ENCODE measurements at regions not wholly inside any gene's neighbourhood (a gene's known extent, or its start where the extent isn't known, plus 50 kb on each side); places are given as distances from the start of the nearest gene placed in this dataset.

DNA sequence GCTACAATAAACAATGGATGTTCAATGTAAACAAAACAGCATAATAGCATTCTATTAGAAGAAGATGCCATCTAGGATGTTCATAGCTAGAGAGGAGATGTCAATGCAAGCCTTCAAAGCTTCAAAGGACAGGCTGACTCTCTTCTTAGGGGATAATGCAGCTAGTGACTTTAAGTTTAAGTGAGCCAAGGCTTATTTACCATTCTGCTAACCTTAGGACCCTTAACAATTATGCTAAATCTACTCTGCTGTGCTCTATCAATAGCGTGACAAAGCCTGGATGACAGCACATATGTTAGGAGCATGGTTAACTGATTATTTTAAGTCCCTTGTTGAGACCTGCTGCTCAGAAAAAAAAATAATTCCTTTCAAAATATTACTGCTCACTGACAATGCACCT, 106.0 kb upstream of the SSTR1 start:
- Mint-ChIP-seq H3K4me1 (ENCODE audit: low read depth) (peaks cover 44% of the 10 kb centered on the region), H3K9me3 (peaks cover 18% of the 10 kb centered on the region), H3K4me3 (no peak overlapping the region), H3K36me3 (ENCODE audit: low read depth) (peaks cover 42% of the 10 kb centered on the region), H3K27me3 (ENCODE audit: insufficient read depth) (no peaks in the 10 kb centered on the region; the same call in 1 of the 2 replicates), H3K27ac (no peak overlapping the region)
- no peak for DNase-seq
- TF ChIP-seq, protein P1, sequence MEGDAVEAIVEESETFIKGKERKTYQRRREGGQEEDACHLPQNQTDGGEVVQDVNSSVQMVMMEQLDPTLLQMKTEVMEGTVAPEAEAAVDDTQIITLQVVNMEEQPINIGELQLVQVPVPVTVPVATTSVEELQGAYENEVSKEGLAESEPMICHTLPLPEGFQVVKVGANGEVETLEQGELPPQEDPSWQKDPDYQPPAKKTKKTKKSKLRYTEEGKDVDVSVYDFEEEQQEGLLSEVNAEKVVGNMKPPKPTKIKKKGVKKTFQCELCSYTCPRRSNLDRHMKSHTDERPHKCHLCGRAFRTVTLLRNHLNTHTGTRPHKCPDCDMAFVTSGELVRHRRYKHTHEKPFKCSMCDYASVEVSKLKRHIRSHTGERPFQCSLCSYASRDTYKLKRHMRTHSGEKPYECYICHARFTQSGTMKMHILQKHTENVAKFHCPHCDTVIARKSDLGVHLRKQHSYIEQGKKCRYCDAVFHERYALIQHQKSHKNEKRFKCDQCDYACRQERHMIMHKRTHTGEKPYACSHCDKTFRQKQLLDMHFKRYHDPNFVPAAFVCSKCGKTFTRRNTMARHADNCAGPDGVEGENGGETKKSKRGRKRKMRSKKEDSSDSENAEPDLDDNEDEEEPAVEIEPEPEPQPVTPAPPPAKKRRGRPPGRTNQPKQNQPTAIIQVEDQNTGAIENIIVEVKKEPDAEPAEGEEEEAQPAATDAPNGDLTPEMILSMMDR (IDR thresholded peaks at IDR 0.05): no peak

DNA sequence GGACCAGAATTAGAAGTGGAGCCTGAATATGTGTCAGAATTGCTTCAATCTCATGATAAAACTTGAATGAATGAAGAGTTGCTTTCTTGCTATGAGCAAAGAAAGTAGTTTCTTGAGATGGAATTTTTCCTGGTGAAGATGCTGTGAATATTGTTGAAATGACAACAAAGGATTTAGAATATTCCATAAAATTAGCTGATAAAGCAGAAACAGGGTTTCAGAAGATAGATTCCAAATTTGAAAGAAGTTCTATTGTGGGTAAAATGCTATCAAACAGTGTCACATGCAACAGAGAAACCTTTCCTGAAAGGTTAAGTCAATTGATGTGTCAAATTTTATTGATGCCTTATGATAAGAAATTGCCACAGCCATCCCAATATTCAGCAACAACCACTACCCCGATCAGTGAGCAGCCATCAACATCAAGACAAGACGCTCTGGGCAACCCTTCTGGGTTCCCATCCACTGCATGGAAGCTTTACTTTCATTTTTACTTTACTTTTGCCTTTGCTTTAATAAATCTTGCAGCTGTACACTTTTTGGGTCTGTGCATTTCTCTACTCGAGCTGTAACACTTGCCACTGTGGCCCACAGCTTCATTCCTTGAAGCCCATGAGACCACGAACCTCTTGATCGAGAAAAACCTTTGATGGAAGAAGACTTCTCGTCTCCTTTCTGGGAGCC, 104.0 kb upstream of the SSTR1 start:
- Mint-ChIP-seq H3K9me3 (peaks cover 29% of the 10 kb centered on the region), H3K27ac (no peak overlapping the region), H3K27me3 (ENCODE audit: insufficient read depth) (no peaks in the 10 kb centered on the region; the same call in 1 of the 2 replicates), H3K4me1 (ENCODE audit: low read depth) (peaks cover 45% of the 10 kb centered on the region), H3K36me3 (ENCODE audit: low read depth) (peaks cover 47% of the 10 kb centered on the region), H3K4me3 (no peak overlapping the region)
- no peak for DNase-seq
- TF ChIP-seq, protein P1 (IDR thresholded peaks at IDR 0.05): no peak

DNA sequence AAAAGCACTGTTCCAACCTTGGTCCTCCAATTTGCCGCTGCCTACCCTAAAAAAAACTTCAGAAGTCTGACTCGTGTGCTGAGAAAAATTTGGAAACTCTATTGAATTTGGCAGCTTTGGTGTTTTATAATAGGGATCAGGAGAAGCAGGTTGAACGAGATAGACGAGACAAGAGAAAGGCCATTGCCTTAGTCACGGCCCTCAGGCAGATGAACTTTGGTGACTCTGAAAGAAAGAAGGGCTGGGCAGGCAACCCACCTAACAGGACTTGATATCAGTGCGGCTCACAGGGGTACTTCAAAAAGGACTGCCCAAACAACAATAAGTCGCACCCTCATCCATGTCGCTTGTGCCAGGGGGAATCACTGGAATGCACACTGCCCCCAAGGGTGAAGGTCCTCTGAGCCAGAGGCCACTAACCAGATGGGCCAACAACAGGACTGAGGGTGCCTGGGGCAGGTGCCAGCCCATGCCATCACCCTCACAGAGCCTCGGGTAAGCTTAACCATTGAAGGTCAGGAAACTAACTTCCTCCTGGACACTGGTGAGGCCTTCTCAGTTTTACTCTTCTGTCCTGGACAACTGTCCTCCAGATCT, 102.5 kb upstream of the SSTR1 start:
- peaks cover 49% of the 10 kb centered on the region for H3K4me1 Mint-ChIP-seq (ENCODE audit: low read depth)
- no peaks in the 10 kb centered on the region; the same call in 1 of the 2 replicates for H3K27me3 Mint-ChIP-seq (ENCODE audit: insufficient read depth)
- no peak for DNase-seq
- H3K9me3 Mint-ChIP-seq: peaks cover 29% of the 10 kb centered on the region
- peaks cover 38% of the 10 kb centered on the region for H3K36me3 Mint-ChIP-seq (ENCODE audit: low read depth)
- H3K27ac Mint-ChIP-seq: no peak overlapping the region
- H3K4me3 Mint-ChIP-seq: no peak overlapping the region
- TF ChIP-seq, protein P1 (IDR thresholded peaks at IDR 0.05): no peak

DNA sequence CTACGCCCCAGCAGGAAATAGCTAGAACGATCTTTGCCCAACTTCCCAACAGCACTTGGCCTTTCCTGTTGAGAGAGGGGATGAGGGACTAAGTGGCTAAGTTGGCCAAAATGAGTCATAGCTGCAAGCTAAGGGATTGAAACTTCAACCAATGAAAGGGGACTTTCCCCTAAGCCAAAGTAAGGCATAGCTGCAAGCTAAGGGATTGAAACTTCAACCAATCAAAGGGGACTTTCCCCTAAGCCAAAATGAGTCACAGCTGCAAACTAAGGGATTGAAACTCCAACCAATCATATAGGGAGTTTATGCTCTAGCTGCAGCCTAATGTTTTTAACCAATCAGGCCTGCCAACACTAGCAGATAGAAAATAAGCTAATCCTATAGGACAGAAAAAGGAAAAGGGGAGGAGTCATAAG, 100.5 kb upstream of the SSTR1 start:
- H3K27me3 Mint-ChIP-seq (ENCODE audit: insufficient read depth): no peaks in the 10 kb centered on the region; the same call in 1 of the 2 replicates
- peaks cover 18% of the 10 kb centered on the region for H3K9me3 Mint-ChIP-seq
- peaks cover 46% of the 10 kb centered on the region for H3K4me1 Mint-ChIP-seq (ENCODE audit: low read depth)
- no peak overlapping the region for H3K27ac Mint-ChIP-seq
- peaks cover 28% of the 10 kb centered on the region for H3K36me3 Mint-ChIP-seq (ENCODE audit: low read depth)
- DNase-seq: no peak
- TF ChIP-seq, protein P1 (IDR thresholded peaks at IDR 0.05): no peak
- no peak overlapping the region for H3K4me3 Mint-ChIP-seq

DNA sequence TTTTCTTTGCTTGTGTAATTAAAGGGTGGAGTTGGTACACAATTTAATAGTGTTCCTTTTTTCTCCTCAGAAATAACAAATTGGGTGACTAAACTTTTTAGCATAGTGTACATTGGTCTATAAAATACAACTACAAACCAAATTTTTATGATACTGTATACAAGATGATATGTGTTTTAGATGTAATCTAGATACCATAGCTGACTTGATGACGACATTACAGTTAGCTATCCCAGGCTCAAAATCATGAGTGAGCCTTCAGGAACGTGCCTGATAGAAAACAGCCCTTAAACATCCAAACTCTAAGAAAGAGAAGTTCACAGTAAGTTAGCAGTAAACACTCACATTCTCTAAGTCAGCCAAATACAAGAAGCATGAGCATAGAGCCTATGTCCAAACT, 99.0 kb upstream of the SSTR1 start:
- peaks cover 43% of the 10 kb centered on the region for H3K4me1 Mint-ChIP-seq (ENCODE audit: low read depth)
- H3K27ac Mint-ChIP-seq: peak overlapping the region; percentile 72
- H3K4me3 Mint-ChIP-seq: peak overlapping the region; percentile 17; the same call in 1 of the 2 replicates
- peaks cover 16% of the 10 kb centered on the region for H3K9me3 Mint-ChIP-seq
- TF ChIP-seq, protein P1 (IDR thresholded peaks at IDR 0.05): no peak
- no peaks in the 10 kb centered on the region; the same call in none of the 2 replicates for H3K27me3 Mint-ChIP-seq (ENCODE audit: insufficient read depth)
- peaks cover 17% of the 10 kb centered on the region for H3K36me3 Mint-ChIP-seq (ENCODE audit: low read depth)
- peak; percentile 68 for DNase-seq
